DMS79 (cell line): ENCODE measurements at regions not wholly inside any gene's neighbourhood (a gene's known extent, or its start where the extent isn't known, plus 50 kb on each side); places are given as distances from the start of the nearest gene placed in this dataset.

Experiments
- DNase-seq: peaks from one replicate; lab custom pipeline; 2025; lab: John Stamatoyannopoulos, UW

GRCh38 chr5:133769842-133770241 is 157.5 kb upstream of the FSTL4 start:
- no peak for DNase-seq

GRCh38 chr5:133763744-133764143 is 151.4 kb upstream of the FSTL4 start:
- DNase-seq, result no peak

- no peak for DNase-seq
These were observed 149.3 kb upstream of the FSTL4 start for GRCh38 chr5:133761632-133762031.

- no peak for DNase-seq
These were observed 148.2 kb upstream of the FSTL4 start for GRCh38 chr5:133760532-133760931.

GRCh38 chr5:133758641-133759040 is 146.3 kb upstream of the FSTL4 start:
- no peak for DNase-seq

- DNase-seq, result no peak
These were observed 145.1 kb upstream of the FSTL4 start for GRCh38 chr5:133757396-133757945.

GRCh38 chr5:133756756-133757155 is 144.4 kb upstream of the FSTL4 start:
- DNase-seq, result no peak

GRCh38 chr5:133756036-133756435 is 143.7 kb upstream of the FSTL4 start:
- no peak for DNase-seq

GRCh38 chr5:133754575-133755169 is 142.3 kb upstream of the FSTL4 start:
- DNase-seq, result no peak

GRCh38 chr5:133753856-133754255 is 141.5 kb upstream of the FSTL4 start:
- DNase-seq, result no peak

- DNase-seq, result no peak
These were observed 139.5 kb upstream of the FSTL4 start for GRCh38 chr5:133751846-133752245.

- DNase-seq, result no peak
These were observed 139.1 kb upstream of the FSTL4 start for GRCh38 chr5:133751421-133751820.

- DNase-seq, result no peak
These were observed 138.5 kb upstream of the FSTL4 start for GRCh38 chr5:133750856-133751255.

- no peak for DNase-seq
These were observed 138.0 kb upstream of the FSTL4 start for GRCh38 chr5:133750356-133750755.

GRCh38 chr5:133749331-133749985 is 137.1 kb upstream of the FSTL4 start:
- no peak for DNase-seq

- DNase-seq, result no peak
These were observed 134.5 kb upstream of the FSTL4 start for GRCh38 chr5:133746834-133747233.

- DNase-seq, result no peak
These were observed 132.6 kb upstream of the FSTL4 start for GRCh38 chr5:133744960-133745308.

GRCh38 chr5:133744051-133744959 is 132.0 kb upstream of the FSTL4 start:
- DNase-seq, result no peak

GRCh38 chr5:133742431-133742988 is 130.2 kb upstream of the FSTL4 start:
- no peak for DNase-seq

GRCh38 chr5:133741818-133742355 is 129.5 kb upstream of the FSTL4 start:
- no peak for DNase-seq

GRCh38 chr5:133741396-133741795 is 129.1 kb upstream of the FSTL4 start:
- no peak for DNase-seq

- no peak for DNase-seq
These were observed 126.9 kb upstream of the FSTL4 start for GRCh38 chr5:133739181-133739780.
